Activated naive CD8-positive, alpha-beta T cell treated with anti-CD3 and anti-CD28 coated beads, Interleukin-2, amount 50 U/mL, for 24 hours (primary cell): ENCODE measurements at regions not wholly inside any gene's neighbourhood (a gene's known extent, or its start where the extent isn't known, plus 50 kb on each side); places are given as distances from the start of the nearest gene placed in this dataset.

Source experiments
- ATAC-seq: fragments of 150-1000 bp; cut with Tn5 transposase; one replicate; pipeline ENCODE4 v1.10.0; 2021
- DNase-seq: peaks from one replicate; pipeline ENCODE4 v3.0.0; 2021
- H3K27ac Mint-ChIP-seq: one replicate; pipeline ENCODE4 v1.8.0; 2021; ENCODE audit warnings: mild to moderate bottlenecking, mixed read lengths
- H3K27me3 Mint-ChIP-seq: one replicate; pipeline ENCODE4 v1.8.0; 2021; ENCODE audit warnings: mixed read lengths
- H3K36me3 Mint-ChIP-seq: one replicate; pipeline ENCODE4 v1.8.0; 2021; ENCODE audit warnings: low read depth, mixed read lengths
- H3K4me1 Mint-ChIP-seq: one replicate; pipeline ENCODE4 v1.8.0; 2021; ENCODE audit warnings: mixed read lengths
- H3K4me3 Mint-ChIP-seq: one replicate; pipeline ENCODE4 v1.8.0; 2021; ENCODE audit warnings: mild to moderate bottlenecking, moderate library complexity, mixed read lengths
- H3K9me3 Mint-ChIP-seq: one replicate; pipeline ENCODE4 v1.8.0; 2021; ENCODE audit warnings: mixed read lengths

GRCh38 chr6:167676666-167677421 lies 149.9 kb upstream of the AFDN start:
- H3K27me3 Mint-ChIP-seq = peaks cover 57% of the 10 kb centered on the region
- no peaks in the 10 kb centered on the region for H3K4me1 Mint-ChIP-seq
- H3K4me3 Mint-ChIP-seq = no peak overlapping the region
- ATAC-seq = no peak
- H3K9me3 Mint-ChIP-seq = peaks cover 8% of the 10 kb centered on the region
- H3K27ac Mint-ChIP-seq = no peak overlapping the region
- no peaks in the 10 kb centered on the region for H3K36me3 Mint-ChIP-seq
- no peak for DNase-seq

GRCh38 chr6:167677422-167677789 lies 149.3 kb upstream of the AFDN start:
- H3K4me3 Mint-ChIP-seq = no peak overlapping the region
- H3K27me3 Mint-ChIP-seq = peaks cover 59% of the 10 kb centered on the region
- DNase-seq (no peak), ATAC-seq (no peak)
- H3K27ac Mint-ChIP-seq = no peak overlapping the region
- H3K4me1 Mint-ChIP-seq = no peaks in the 10 kb centered on the region
- H3K9me3 Mint-ChIP-seq = peaks cover 3% of the 10 kb centered on the region
- no peaks in the 10 kb centered on the region for H3K36me3 Mint-ChIP-seq

GRCh38 chr6:167678102-167679101 lies 148.3 kb upstream of the AFDN start:
- no peak overlapping the region for H3K4me3 Mint-ChIP-seq
- H3K27ac Mint-ChIP-seq = no peak overlapping the region
- no peaks in the 10 kb centered on the region for H3K4me1 Mint-ChIP-seq
- ATAC-seq (no peak), DNase-seq (no peak)
- H3K27me3 Mint-ChIP-seq = peaks cover 66% of the 10 kb centered on the region
- no peaks in the 10 kb centered on the region for H3K36me3 Mint-ChIP-seq
- H3K9me3 Mint-ChIP-seq = no peaks in the 10 kb centered on the region

GRCh38 chr6:167679122-167679736 lies 147.5 kb upstream of the AFDN start:
- no peaks in the 10 kb centered on the region for H3K9me3 Mint-ChIP-seq
- no peaks in the 10 kb centered on the region for H3K36me3 Mint-ChIP-seq
- H3K4me3 Mint-ChIP-seq = no peak overlapping the region
- H3K27ac Mint-ChIP-seq = no peak overlapping the region
- DNase-seq (no peak), ATAC-seq (no peak)
- H3K4me1 Mint-ChIP-seq = no peaks in the 10 kb centered on the region
- peaks cover 74% of the 10 kb centered on the region for H3K27me3 Mint-ChIP-seq

GRCh38 chr6:167679790-167680604 lies 146.7 kb upstream of the AFDN start:
- Mint-ChIP-seq H3K9me3 (no peaks in the 10 kb centered on the region), H3K27me3 (peaks cover 82% of the 10 kb centered on the region), H3K4me3 (no peak overlapping the region), H3K4me1 (no peaks in the 10 kb centered on the region), H3K36me3 (no peaks in the 10 kb centered on the region), H3K27ac (no peak overlapping the region)
- ATAC-seq (no peak), DNase-seq (no peak)

GRCh38 chr6:167680605-167681149 lies 146.0 kb upstream of the AFDN start:
- H3K4me1 Mint-ChIP-seq = no peaks in the 10 kb centered on the region
- no peak for ATAC-seq
- no peak overlapping the region for H3K27ac Mint-ChIP-seq
- H3K27me3 Mint-ChIP-seq = peaks cover 82% of the 10 kb centered on the region
- H3K4me3 Mint-ChIP-seq = no peak overlapping the region
- H3K36me3 Mint-ChIP-seq = no peaks in the 10 kb centered on the region
- no peaks in the 10 kb centered on the region for H3K9me3 Mint-ChIP-seq
- no peak for DNase-seq

- Mint-ChIP-seq H3K27ac (no peak overlapping the region), H3K4me3 (no peak overlapping the region), H3K36me3 (no peaks in the 10 kb centered on the region), H3K9me3 (peaks cover 6% of the 10 kb centered on the region), H3K27me3 (peaks cover 78% of the 10 kb centered on the region), H3K4me1 (peaks cover 3% of the 10 kb centered on the region)
- DNase-seq = no peak
- no peak for ATAC-seq
Observed at GRCh38 chr6:167682125-167682524, 144.6 kb upstream of the AFDN start.

- Mint-ChIP-seq H3K36me3 (no peaks in the 10 kb centered on the region), H3K9me3 (peaks cover 6% of the 10 kb centered on the region), H3K27ac (no peak overlapping the region), H3K4me3 (no peak overlapping the region), H3K27me3 (peaks cover 75% of the 10 kb centered on the region), H3K4me1 (peaks cover 3% of the 10 kb centered on the region)
- DNase-seq = no peak
- ATAC-seq = no peak
Observed at GRCh38 chr6:167682546-167683027, 144.1 kb upstream of the AFDN start.

GRCh38 chr6:167683028-167683862 lies 143.5 kb upstream of the AFDN start:
- peaks cover 72% of the 10 kb centered on the region for H3K27me3 Mint-ChIP-seq
- ATAC-seq (no peak), DNase-seq (no peak)
- no peaks in the 10 kb centered on the region for H3K36me3 Mint-ChIP-seq
- H3K9me3 Mint-ChIP-seq = peaks cover 6% of the 10 kb centered on the region
- peaks cover 3% of the 10 kb centered on the region for H3K4me1 Mint-ChIP-seq
- H3K27ac Mint-ChIP-seq = no peak overlapping the region
- no peak overlapping the region for H3K4me3 Mint-ChIP-seq

- no peaks in the 10 kb centered on the region for H3K36me3 Mint-ChIP-seq
- peaks cover 3% of the 10 kb centered on the region for H3K4me1 Mint-ChIP-seq
- H3K27ac Mint-ChIP-seq = no peak overlapping the region
- H3K4me3 Mint-ChIP-seq = no peak overlapping the region
- peaks cover 6% of the 10 kb centered on the region for H3K9me3 Mint-ChIP-seq
- ATAC-seq (no peak), DNase-seq (no peak)
- H3K27me3 Mint-ChIP-seq = peaks cover 65% of the 10 kb centered on the region
Observed at GRCh38 chr6:167684276-167685104, 142.2 kb upstream of the AFDN start.

- no peaks in the 10 kb centered on the region for H3K36me3 Mint-ChIP-seq
Observed at GRCh38 chr6:167685654-167686053, 141.1 kb upstream of the AFDN start.

GRCh38 chr6:167686204-167686893 lies 140.4 kb upstream of the AFDN start:
- H3K4me1 Mint-ChIP-seq = peaks cover 3% of the 10 kb centered on the region
- no peak for DNase-seq
- no peak for ATAC-seq
- H3K36me3 Mint-ChIP-seq = no peaks in the 10 kb centered on the region
- no peak overlapping the region for H3K4me3 Mint-ChIP-seq
- no peak overlapping the region for H3K27ac Mint-ChIP-seq
- peaks cover 6% of the 10 kb centered on the region for H3K9me3 Mint-ChIP-seq
- H3K27me3 Mint-ChIP-seq = peaks cover 60% of the 10 kb centered on the region

More at GRCh38 chr6:167685654-167686053, 141.1 kb upstream of the AFDN start:
- ATAC-seq = no peak
- peaks cover 3% of the 10 kb centered on the region for H3K4me1 Mint-ChIP-seq
- H3K9me3 Mint-ChIP-seq = peaks cover 6% of the 10 kb centered on the region
- H3K27me3 Mint-ChIP-seq = peaks cover 57% of the 10 kb centered on the region
- no peak for DNase-seq
- H3K4me3 Mint-ChIP-seq = no peak overlapping the region
- H3K27ac Mint-ChIP-seq = no peak overlapping the region
